Ishikawa (cell line): ENCODE measurements at regions not wholly inside any gene's neighbourhood (a gene's known extent, or its start where the extent isn't known, plus 50 kb on each side); places are given as distances from the start of the nearest gene placed in this dataset.

Experiments
- CEBPB ChIP-seq: IDR thresholded peaks from 2 replicates; pipeline ENCODE4 v1.6.1; 2012
- CREB1 ChIP-seq: IDR thresholded peaks from 2 replicates; pipeline ENCODE4 v1.6.1; 2012; ENCODE audit warnings: low read depth
- EGR1 ChIP-seq: IDR thresholded peaks from 2 replicates; pipeline ENCODE4 v1.6.1; 2012
- EP300 ChIP-seq: IDR thresholded peaks from 2 replicates; pipeline ENCODE4 v1.6.1; 2012; ENCODE audit warnings: borderline replicate concordance
- FOXM1 ChIP-seq: IDR thresholded peaks from 2 replicates; pipeline ENCODE4 v1.6.1; 2012; ENCODE audit warnings: low read depth, borderline replicate concordance
- NFIC ChIP-seq: IDR thresholded peaks from 2 replicates; pipeline ENCODE4 v1.6.1; 2012
- RAD21 ChIP-seq: IDR thresholded peaks from 2 replicates; pipeline ENCODE4 v1.6.1; 2012; ENCODE audit warnings: low read depth
- TAF1 ChIP-seq: IDR thresholded peaks from 2 replicates; pipeline ENCODE4 v1.6.1; 2012; ENCODE audit warnings: low read depth, mild to moderate bottlenecking
- TCF12 ChIP-seq: IDR thresholded peaks from 2 replicates; pipeline ENCODE4 v1.6.1; 2012; ENCODE audit warnings: low read depth
- TEAD4 ChIP-seq: IDR thresholded peaks from 2 replicates; pipeline ENCODE4 v1.6.1; 2012
- YY1 ChIP-seq: IDR thresholded peaks from 2 replicates; pipeline ENCODE4 v1.6.1; 2012; ENCODE audit warnings: low read depth
- ZBTB7A ChIP-seq: IDR thresholded peaks from 2 replicates; pipeline ENCODE4 v1.6.1; 2012; ENCODE audit warnings: low read depth
- TF ChIP-seq, protein P1 (sequence below): IDR thresholded peaks from 2 replicates; pipeline ENCODE4 v1.6.1; 2012
- TF ChIP-seq, protein P2 (sequence below): IDR thresholded peaks from 2 replicates; pipeline ENCODE4 v1.6.1; 2012
- TF ChIP-seq, protein P3 (sequence below): IDR thresholded peaks from 2 replicates; pipeline ENCODE4 v1.6.1; 2012; ENCODE audit warnings: low read depth, mild to moderate bottlenecking

DNA sequence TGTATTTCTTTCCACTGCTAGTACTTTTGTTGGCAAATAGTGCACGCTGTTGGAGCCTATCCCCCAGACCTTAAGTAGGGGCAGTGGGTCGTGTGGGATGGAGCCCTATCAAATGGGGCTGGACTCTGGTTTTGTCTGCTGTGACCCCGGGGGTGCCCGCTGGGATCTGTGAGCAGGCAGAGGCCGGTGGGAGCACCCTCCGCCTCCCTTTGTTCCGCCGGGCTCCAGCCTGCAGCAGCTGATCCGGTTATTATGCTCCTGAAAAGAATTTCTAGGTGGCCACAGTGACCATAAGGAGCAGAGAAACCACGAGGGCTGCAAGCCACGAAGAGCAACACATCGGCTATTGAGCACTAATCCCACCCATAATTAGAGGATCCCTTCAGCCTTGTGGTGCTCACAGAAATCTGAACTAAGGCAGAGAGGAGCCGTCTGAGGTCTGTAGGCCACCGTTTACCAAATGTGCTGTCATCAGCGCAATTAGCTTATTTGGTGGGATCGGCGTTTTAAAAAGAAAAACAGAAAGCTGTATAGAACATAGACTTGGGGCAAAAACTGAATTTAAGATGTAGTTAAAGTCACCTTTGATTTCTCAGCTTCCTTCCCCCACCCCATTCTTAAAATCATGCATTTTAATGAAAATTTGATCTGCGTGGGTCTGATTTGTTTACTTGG, 598.3 kb upstream of the JAG1 start:
- TF ChIP-seq, protein P1, sequence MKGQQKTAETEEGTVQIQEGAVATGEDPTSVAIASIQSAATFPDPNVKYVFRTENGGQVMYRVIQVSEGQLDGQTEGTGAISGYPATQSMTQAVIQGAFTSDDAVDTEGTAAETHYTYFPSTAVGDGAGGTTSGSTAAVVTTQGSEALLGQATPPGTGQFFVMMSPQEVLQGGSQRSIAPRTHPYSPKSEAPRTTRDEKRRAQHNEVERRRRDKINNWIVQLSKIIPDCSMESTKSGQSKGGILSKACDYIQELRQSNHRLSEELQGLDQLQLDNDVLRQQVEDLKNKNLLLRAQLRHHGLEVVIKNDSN = no peak
- TF ChIP-seq TEAD4 (no peak), TCF12 (no peak), YY1 (no peak), RAD21 (no peak), ZBTB7A (no peak), FOXM1 (no peak), CEBPB (no peak), CREB1 (no peak), EP300 (no peak), EGR1 (no peak), TAF1 (no peak), NFIC (no peak)
- TF ChIP-seq, protein P2, sequence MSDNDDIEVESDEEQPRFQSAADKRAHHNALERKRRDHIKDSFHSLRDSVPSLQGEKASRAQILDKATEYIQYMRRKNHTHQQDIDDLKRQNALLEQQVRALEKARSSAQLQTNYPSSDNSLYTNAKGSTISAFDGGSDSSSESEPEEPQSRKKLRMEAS = no peak
- TF ChIP-seq, protein P3, sequence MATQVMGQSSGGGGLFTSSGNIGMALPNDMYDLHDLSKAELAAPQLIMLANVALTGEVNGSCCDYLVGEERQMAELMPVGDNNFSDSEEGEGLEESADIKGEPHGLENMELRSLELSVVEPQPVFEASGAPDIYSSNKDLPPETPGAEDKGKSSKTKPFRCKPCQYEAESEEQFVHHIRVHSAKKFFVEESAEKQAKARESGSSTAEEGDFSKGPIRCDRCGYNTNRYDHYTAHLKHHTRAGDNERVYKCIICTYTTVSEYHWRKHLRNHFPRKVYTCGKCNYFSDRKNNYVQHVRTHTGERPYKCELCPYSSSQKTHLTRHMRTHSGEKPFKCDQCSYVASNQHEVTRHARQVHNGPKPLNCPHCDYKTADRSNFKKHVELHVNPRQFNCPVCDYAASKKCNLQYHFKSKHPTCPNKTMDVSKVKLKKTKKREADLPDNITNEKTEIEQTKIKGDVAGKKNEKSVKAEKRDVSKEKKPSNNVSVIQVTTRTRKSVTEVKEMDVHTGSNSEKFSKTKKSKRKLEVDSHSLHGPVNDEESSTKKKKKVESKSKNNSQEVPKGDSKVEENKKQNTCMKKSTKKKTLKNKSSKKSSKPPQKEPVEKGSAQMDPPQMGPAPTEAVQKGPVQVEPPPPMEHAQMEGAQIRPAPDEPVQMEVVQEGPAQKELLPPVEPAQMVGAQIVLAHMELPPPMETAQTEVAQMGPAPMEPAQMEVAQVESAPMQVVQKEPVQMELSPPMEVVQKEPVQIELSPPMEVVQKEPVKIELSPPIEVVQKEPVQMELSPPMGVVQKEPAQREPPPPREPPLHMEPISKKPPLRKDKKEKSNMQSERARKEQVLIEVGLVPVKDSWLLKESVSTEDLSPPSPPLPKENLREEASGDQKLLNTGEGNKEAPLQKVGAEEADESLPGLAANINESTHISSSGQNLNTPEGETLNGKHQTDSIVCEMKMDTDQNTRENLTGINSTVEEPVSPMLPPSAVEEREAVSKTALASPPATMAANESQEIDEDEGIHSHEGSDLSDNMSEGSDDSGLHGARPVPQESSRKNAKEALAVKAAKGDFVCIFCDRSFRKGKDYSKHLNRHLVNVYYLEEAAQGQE = no peak

DNA sequence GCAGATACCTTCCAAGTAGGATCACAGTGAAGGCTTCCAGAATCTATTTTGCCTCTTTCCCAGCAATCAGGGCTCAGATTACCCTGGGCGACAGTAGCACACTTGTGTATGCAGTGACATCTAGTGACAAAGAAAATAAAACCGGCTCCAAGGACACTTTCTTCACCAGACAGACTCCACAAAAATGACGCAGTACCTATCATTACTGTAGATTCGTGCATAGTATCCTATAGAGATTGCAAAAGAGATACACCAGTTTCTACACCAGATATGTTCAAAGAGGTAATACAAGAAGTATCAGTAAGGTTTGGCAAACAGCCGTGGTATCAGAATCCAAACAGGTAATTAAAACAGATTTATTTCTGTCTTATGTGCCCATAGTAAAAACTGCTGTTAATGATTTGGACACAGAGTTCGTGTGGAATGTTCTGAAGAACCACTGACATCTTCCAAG, 600.4 kb upstream of the JAG1 start:
- TF ChIP-seq RAD21 (peak; percentile 97), TEAD4 (no peak)

DNA sequence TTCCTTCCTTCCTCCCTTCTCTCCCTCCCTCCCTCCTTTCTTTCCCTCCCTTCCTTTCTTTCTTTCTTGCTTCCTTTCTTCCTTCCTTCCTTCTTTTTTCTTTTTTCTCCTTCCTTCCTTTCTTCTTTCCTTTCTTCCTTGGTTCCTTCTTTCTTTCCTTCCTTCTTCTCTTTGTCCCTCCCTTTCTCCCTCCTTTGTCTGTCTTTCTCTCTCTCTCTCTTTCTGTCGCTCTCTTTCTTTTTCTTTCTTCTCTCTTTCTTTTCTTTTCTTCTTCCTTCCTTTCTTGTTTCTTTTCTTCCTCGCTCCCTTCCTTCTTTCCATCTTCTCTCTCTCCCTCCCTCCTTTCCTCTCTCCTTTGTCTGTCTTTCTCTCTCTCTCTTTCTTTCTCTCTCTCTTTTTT, 601.9 kb upstream of the JAG1 start:
- no peak for TF ChIP-seq TAF1
- no peak for TF ChIP-seq EGR1
- no peak for TF ChIP-seq CREB1
- no peak for TF ChIP-seq FOXM1
- TF ChIP-seq, protein P3 = no peak
- TF ChIP-seq, protein P1 = no peak
- TF ChIP-seq RAD21 = no peak
- no peak for TF ChIP-seq ZBTB7A
- no peak for TF ChIP-seq TEAD4
- no peak for TF ChIP-seq YY1
- TF ChIP-seq CEBPB = no peak
- TF ChIP-seq, protein P2 = no peak
- no peak for TF ChIP-seq EP300
- no peak for TF ChIP-seq TCF12

DNA sequence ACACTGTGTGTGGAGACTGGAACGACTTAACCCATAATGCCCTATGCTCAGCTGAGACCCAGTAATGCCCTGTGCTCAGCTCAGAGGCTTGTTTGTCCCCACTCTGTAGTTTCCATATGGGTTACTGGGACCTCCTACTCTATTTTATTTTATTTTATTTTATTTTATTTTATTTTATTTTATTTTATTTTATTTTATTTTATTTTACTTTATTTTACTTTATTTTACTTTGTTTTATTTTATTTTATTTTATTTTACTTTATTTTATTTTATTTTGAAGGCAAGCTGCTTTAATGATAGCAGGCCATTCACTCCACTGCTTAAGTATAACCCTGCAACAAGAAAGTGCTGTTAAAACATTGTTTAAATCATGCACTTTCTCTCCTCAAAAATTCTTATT, 603.4 kb upstream of the JAG1 start:
- TF ChIP-seq CREB1 = no peak
- TF ChIP-seq EGR1 = no peak
- no peak for TF ChIP-seq EP300
- TF ChIP-seq RAD21 = no peak
- no peak for TF ChIP-seq FOXM1
- no peak for TF ChIP-seq YY1
- no peak for TF ChIP-seq ZBTB7A
- TF ChIP-seq TCF12 = no peak
- TF ChIP-seq CEBPB = no peak
- no peak for TF ChIP-seq TAF1
- TF ChIP-seq NFIC = no peak
- no peak for TF ChIP-seq TEAD4

DNA sequence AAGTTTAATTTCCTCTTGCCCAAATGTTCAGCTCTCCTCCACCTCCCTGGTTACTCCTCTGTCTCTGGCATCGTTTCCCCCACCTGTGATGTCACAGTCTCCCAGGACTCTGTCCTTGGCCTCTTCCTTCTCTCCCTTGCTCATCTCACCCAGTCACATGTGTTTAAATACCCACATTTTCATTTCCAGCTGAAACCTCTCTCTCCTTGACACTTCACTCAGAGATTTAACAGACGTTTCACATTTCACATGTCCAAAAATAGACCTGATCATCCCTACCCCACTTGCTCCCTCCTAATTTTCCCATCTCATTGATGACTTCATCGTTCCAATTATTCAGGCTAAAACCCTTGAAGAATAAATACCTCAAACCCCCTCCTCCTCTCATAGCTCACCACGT, 604.1 kb upstream of the JAG1 start:
- no peak for TF ChIP-seq RAD21
- TF ChIP-seq CEBPB = no peak
- TF ChIP-seq FOXM1 = no peak
- TF ChIP-seq, protein P2 = no peak
- no peak for TF ChIP-seq YY1
- no peak for TF ChIP-seq NFIC
- no peak for TF ChIP-seq ZBTB7A
- TF ChIP-seq TEAD4 = no peak
- TF ChIP-seq, protein P1 = no peak
- TF ChIP-seq CREB1 = no peak
- TF ChIP-seq, protein P3 = no peak
- TF ChIP-seq TAF1 = no peak
- no peak for TF ChIP-seq EP300
